MM.1S (cell line): ENCODE measurements at regions not wholly inside any gene's neighbourhood (a gene's known extent, or its start where the extent isn't known, plus 50 kb on each side); places are given as distances from the start of the nearest gene placed in this dataset.

Experiments
- DNase-seq: peaks from one replicate; pipeline ENCODE4 v3.0.0-alpha.2; 2015
- H2AFZ ChIP-seq: fragments of 300-600 bp; sonication (generic); 2 replicates; pipeline ENCODE4 v1.6.0; 2016; ENCODE audit warnings: antibody characterized with exemption, low read length
- H3F3A ChIP-seq: fragments of 300-600 bp; sonication (generic); 2 replicates; pipeline ENCODE4 v1.6.1; 2016; ENCODE audit warnings: mild to moderate bottlenecking, antibody characterized with exemption, low read length, moderate library complexity, mixed read lengths; ENCODE audit not compliant: insufficient read depth
- H3K27ac ChIP-seq: fragments of 300-600 bp; sonication (generic); 2 replicates; pipeline ENCODE4 v1.5.1; 2016; ENCODE audit warnings: mild to moderate bottlenecking, low read length
- H3K27me3 ChIP-seq: fragments of 300-600 bp; sonication (generic); replicated peaks from 2 replicates; pipeline ENCODE4 v1.6.0; 2016; ENCODE audit warnings: low read length; ENCODE audit not compliant: insufficient read depth
- H3K36me3 ChIP-seq: fragments of 300-600 bp; sonication (generic); replicated peaks from 2 replicates; pipeline ENCODE4 v1.6.1; 2016; ENCODE audit warnings: mild to moderate bottlenecking, low read length, mixed read lengths; ENCODE audit not compliant: insufficient read depth
- H3K4me1 ChIP-seq: fragments of 300-600 bp; sonication (generic); 2 replicates; pipeline ENCODE4 v1.6.1; 2016; ENCODE audit warnings: low read length, mixed read lengths
- H3K4me2 ChIP-seq: fragments of 300-600 bp; sonication (generic); 2 replicates; pipeline ENCODE4 v1.6.0; 2016; ENCODE audit warnings: low read depth, low read length
- H3K4me3 ChIP-seq: fragments of 300-600 bp; sonication (generic); 2 replicates; pipeline ENCODE4 v1.5.1; 2016; ENCODE audit warnings: low read length, mixed read lengths
- H3K79me2 ChIP-seq: fragments of 300-600 bp; sonication (generic); 2 replicates; pipeline ENCODE4 v1.6.1; 2016; ENCODE audit warnings: mixed run types, low read length, mixed read lengths
- H3K9ac ChIP-seq: fragments of 300-600 bp; sonication (generic); 2 replicates; pipeline ENCODE4 v1.6.1; 2016; ENCODE audit warnings: low read length, mixed read lengths
- H3K9me2 ChIP-seq: fragments of 300-600 bp; sonication (generic); replicated peaks from 2 replicates; pipeline ENCODE4 v1.6.1; 2016; ENCODE audit warnings: mild to moderate bottlenecking, low read length, mixed read lengths; ENCODE audit not compliant: insufficient read depth
- H3K9me3 ChIP-seq: fragments of 300-600 bp; sonication (generic); replicated peaks from 2 replicates; pipeline ENCODE4 v1.6.1; 2016; ENCODE audit warnings: mild to moderate bottlenecking, low read length, mixed read lengths; ENCODE audit not compliant: insufficient read depth
- H4K20me1 ChIP-seq: fragments of 300-600 bp; sonication (generic); 2 replicates; pipeline ENCODE4 v1.6.1; 2016; ENCODE audit warnings: mild to moderate bottlenecking, low read length, moderate library complexity, mixed read lengths; ENCODE audit not compliant: insufficient read depth
- EZH2 ChIP-seq: fragments of 300-600 bp; sonication (generic); optimal IDR thresholded peaks from 2 replicates; pipeline ENCODE3; 2017; ENCODE audit warnings: low read depth, mild to moderate bottlenecking, antibody characterized with exemption, low read length, mixed read lengths
- EZH2phosphoT487 ChIP-seq: fragments of 300-600 bp; sonication (generic); IDR thresholded peaks from 2 replicates; pipeline ENCODE4 v1.6.1; 2018; ENCODE audit warnings: antibody characterized with exemption, low read length
- TF ChIP-seq, protein P1 (sequence below): fragments of 300-600 bp; sonication (generic); IDR thresholded peaks from 2 replicates; pipeline ENCODE4 v1.5.1; 2016; ENCODE audit warnings: antibody characterized with exemption, low read length, mixed read lengths

- Histone ChIP-seq H3F3A (no peaks in the 10 kb centered on the region), H3K4me1 (no peaks in the 10 kb centered on the region), H2AFZ (no peak overlapping the region), H3K4me3 (no peak overlapping the region), H3K9me2 (no peaks in the 10 kb centered on the region), H3K9ac (no peak overlapping the region), H3K27ac (no peak overlapping the region), H3K27me3 (no peaks in the 10 kb centered on the region), H3K36me3 (no peaks in the 10 kb centered on the region), H4K20me1 (no peaks in the 10 kb centered on the region), H3K9me3 (no peaks in the 10 kb centered on the region), H3K79me2 (no peaks in the 10 kb centered on the region), H3K4me2 (no peak overlapping the region)
- no peak for DNase-seq
- no peak for TF ChIP-seq EZH2
- TF ChIP-seq, protein P1, sequence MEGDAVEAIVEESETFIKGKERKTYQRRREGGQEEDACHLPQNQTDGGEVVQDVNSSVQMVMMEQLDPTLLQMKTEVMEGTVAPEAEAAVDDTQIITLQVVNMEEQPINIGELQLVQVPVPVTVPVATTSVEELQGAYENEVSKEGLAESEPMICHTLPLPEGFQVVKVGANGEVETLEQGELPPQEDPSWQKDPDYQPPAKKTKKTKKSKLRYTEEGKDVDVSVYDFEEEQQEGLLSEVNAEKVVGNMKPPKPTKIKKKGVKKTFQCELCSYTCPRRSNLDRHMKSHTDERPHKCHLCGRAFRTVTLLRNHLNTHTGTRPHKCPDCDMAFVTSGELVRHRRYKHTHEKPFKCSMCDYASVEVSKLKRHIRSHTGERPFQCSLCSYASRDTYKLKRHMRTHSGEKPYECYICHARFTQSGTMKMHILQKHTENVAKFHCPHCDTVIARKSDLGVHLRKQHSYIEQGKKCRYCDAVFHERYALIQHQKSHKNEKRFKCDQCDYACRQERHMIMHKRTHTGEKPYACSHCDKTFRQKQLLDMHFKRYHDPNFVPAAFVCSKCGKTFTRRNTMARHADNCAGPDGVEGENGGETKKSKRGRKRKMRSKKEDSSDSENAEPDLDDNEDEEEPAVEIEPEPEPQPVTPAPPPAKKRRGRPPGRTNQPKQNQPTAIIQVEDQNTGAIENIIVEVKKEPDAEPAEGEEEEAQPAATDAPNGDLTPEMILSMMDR: no peak
- no peak for TF ChIP-seq EZH2phosphoT487
Observed at GRCh38 chr13:79943346-79944023, 397.4 kb downstream of the SPRY2 start.

DNA sequence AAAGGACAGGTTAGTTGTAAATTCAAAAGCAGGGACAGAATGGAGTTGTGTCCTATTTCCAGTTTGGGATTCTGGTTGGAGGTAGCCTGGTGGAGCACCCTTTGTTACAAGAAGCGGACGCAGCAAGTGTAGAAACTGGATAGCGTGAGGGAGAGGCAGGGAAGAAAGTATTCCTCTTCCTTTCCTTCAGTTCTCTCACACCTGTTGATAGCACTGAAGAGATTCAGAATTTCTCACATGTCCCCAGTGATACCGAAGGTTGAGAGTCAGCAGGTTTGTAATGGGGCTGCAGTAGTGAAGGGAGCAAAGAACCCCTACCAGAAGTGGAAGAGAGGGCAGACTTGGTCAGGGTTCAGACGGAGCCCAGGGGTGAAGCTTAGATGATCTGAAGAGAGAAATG lies 399.2 kb downstream of the SPRY2 start:
- no peak overlapping the region for H3K9ac ChIP-seq
- H3K9me2 ChIP-seq: no peaks in the 10 kb centered on the region
- H3K27me3 ChIP-seq: no peaks in the 10 kb centered on the region
- H3K4me1 ChIP-seq: no peaks in the 10 kb centered on the region
- H3K4me3 ChIP-seq: no peak overlapping the region
- H3K79me2 ChIP-seq: no peaks in the 10 kb centered on the region
- H3F3A ChIP-seq: no peaks in the 10 kb centered on the region
- H4K20me1 ChIP-seq: no peaks in the 10 kb centered on the region
- H3K4me2 ChIP-seq: no peak overlapping the region
- H3K9me3 ChIP-seq: no peaks in the 10 kb centered on the region
- H3K27ac ChIP-seq: no peak overlapping the region
- H2AFZ ChIP-seq: no peak overlapping the region
- no peak for TF ChIP-seq EZH2
- TF ChIP-seq, protein P1: no peak
- TF ChIP-seq EZH2phosphoT487: no peak
- DNase-seq: no peak
- no peaks in the 10 kb centered on the region for H3K36me3 ChIP-seq

GRCh38 chr13:79939689-79940088 lies 401.2 kb downstream of the SPRY2 start:
- no peak overlapping the region for H3K27ac ChIP-seq
- H3K9ac ChIP-seq: no peak overlapping the region
- DNase-seq: no peak
- H3K4me2 ChIP-seq: no peak overlapping the region
- no peak overlapping the region for H3K4me3 ChIP-seq
- H3F3A ChIP-seq: no peaks in the 10 kb centered on the region
- TF ChIP-seq EZH2phosphoT487: no peak
- no peak for TF ChIP-seq EZH2
- TF ChIP-seq, protein P1: no peak
- no peaks in the 10 kb centered on the region for H3K9me2 ChIP-seq
- no peaks in the 10 kb centered on the region for H3K4me1 ChIP-seq
- no peak overlapping the region for H2AFZ ChIP-seq
- no peaks in the 10 kb centered on the region for H3K27me3 ChIP-seq
- H4K20me1 ChIP-seq: no peaks in the 10 kb centered on the region
- no peaks in the 10 kb centered on the region for H3K79me2 ChIP-seq
- H3K36me3 ChIP-seq: no peaks in the 10 kb centered on the region
- no peaks in the 10 kb centered on the region for H3K9me3 ChIP-seq
